Anterior cingulate cortex (tissue), 58 donors: ENCODE measurements at regions not wholly inside any gene's neighbourhood (a gene's known extent, or its start where the extent isn't known, plus 50 kb on each side); places are given as distances from the start of the nearest gene placed in this dataset.

Experiments used
- DNase-seq, 58 donors: peaks; one replicate each; lab custom pipeline; 2025; lab: John Stamatoyannopoulos, UW

GRCh38 chr15:61422773-61423172, 193.7 kb upstream of the RORA start:
- no peak for DNase-seq

- no peak for DNase-seq
Measured at GRCh38 chr15:61421938-61422337, 192.8 kb upstream of the RORA start.

DNA sequence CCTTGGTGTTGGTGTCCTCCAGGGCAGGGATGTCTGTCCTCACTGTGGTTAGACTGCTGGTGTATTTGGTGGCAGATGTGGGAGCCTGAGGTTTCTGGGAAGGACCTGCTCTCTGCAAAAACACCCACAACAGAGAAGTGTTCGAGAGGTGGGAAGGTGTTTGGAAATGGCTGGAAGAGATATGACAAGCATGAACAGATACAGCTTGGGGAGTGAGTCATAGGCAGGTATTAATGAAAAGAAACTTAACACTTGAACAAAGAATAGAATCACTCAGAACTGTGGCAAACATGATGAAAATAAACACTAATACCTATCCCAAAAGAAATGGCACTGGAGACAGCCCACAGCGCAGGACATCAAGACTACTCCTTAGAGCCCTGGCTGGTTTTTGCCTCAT, 192.4 kb upstream of the RORA start:
- no peak for DNase-seq

DNA sequence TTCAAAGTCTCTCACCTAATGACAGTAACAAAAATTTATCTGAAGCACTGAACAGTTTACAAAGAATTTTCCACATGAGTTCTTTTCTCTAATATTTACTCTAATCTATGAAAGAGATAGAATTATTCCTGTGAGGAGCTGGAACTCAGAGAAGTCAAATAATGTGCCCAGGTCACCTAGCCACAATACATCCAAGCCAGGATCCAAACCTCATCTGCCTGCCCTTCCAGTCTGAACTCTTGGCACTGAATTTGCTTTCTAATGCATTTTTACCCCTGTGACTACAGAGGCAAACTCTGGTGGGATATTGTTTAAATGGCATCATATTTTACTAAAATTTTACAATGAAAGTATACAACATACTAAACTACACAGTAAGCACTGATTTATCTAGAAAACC, 191.4 kb upstream of the RORA start:
- no peak for DNase-seq

GRCh38 chr15:61415617-61416120, 186.6 kb upstream of the RORA start:
- no peak for DNase-seq

GRCh38 chr15:61411902-61412510, 182.9 kb upstream of the RORA start:
- DNase-seq, result no peak

- DNase-seq, result no peak
Measured at GRCh38 chr15:61410662-61411061, 181.6 kb upstream of the RORA start.

DNA sequence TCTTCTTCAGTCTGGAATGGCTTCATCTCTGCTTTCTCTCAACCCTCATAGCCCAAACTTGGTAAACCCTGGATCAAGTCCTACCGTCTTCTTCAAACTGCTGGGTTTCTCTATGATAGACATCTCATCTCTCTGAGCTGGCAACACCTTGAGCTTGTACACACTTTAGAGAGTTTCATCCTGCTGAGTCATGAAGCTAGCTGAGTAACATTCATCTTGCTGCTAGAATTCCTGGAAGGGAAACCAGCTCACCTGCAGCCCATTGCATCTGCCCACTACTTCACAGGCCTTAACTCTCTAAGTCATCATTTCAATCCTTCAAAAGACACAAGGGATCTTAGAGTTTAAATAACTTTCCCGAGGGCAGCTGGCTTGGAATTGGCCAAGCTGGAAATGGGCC, 175.5 kb upstream of the RORA start:
- DNase-seq, result no peak

GRCh38 chr15:61403884-61404283, 174.8 kb upstream of the RORA start:
- no peak for DNase-seq

DNA sequence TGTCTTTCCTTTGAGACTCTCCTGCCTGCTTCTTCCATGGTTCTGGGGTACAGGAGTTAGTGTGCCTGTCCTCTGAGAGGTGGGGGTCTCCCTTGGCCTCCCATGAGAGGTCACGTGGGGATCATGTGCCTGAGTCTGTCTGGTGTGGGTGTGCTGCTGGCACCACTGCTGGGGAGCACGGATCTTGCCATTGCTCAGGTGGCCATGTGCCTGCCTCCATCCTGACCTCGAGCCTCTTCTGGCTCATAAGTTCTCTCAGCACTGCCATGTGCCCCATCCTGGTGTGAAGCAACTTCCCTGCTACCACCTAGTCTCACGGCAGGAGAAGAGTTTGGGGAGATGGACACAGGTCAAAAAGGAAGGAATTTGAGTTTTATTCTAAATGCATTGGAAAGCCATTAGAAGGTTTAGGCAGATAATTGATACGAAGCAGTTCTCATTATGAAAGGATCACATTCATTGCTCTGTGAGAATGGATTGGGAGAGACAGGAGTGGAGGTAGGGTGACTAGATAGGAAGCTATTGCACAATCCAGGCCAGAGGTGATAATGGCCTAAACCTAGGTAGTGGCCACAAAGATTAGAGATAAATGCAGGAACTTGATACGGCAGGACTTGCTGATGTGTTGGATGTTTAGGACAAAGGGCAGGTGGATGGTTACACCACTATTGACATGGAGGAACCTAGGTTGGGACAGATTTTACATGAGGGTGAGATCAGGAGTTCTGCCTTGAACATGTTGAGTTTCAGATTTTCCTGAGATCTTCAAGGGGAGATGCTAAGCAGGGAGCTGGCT, 173.0 kb upstream of the RORA start:
- DNase-seq, result no peak

DNA sequence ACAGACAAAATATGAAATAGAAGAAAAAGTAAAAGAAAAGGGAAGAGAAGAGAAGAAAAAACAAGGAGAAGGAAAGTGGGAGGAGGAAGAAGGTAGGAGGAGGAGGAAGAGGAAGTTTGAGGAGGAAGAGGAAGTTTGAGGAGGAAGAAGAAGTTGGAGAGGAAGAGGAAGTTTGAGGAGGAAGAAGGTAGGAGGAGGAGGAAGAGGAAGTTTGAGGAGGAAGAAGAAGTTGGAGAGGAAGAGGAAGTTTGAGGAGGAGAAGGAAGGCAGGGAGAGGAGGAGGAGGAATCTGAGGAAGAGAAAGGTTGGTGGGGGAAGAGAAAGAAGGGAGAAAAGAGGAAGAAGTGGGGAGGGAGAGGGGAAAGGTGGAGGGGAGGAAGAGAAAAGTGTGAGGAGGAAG, 169.2 kb upstream of the RORA start:
- no peak for DNase-seq

- DNase-seq, result no peak
Measured at GRCh38 chr15:61396235-61396919, 167.3 kb upstream of the RORA start.

- DNase-seq, result peak in 3 of 58 donors; percentile 0 to 7 (median 3)
Measured at GRCh38 chr15:61393949-61394348, 164.8 kb upstream of the RORA start.

- DNase-seq, result no peak
Measured at GRCh38 chr15:61393524-61393923, 164.4 kb upstream of the RORA start.

DNA sequence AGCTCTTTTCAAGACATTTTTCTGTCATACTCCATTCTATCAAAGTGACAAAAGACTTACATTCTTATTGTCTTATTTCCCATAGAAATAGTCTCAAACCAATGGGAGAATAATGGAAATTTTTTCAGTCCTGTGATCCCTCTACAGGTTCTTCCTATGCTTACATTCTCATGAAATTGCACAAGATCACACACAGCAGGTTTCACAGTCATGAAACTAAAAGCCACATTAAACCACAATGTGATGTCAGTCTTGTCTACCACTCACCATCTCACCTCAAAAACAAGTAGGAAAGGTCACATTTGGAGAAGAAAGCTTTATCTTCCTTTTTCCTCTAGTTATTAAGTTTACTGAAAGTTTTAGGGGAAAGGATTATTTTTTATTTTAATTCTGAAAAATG, 161.0 kb upstream of the RORA start:
- no peak for DNase-seq

DNA sequence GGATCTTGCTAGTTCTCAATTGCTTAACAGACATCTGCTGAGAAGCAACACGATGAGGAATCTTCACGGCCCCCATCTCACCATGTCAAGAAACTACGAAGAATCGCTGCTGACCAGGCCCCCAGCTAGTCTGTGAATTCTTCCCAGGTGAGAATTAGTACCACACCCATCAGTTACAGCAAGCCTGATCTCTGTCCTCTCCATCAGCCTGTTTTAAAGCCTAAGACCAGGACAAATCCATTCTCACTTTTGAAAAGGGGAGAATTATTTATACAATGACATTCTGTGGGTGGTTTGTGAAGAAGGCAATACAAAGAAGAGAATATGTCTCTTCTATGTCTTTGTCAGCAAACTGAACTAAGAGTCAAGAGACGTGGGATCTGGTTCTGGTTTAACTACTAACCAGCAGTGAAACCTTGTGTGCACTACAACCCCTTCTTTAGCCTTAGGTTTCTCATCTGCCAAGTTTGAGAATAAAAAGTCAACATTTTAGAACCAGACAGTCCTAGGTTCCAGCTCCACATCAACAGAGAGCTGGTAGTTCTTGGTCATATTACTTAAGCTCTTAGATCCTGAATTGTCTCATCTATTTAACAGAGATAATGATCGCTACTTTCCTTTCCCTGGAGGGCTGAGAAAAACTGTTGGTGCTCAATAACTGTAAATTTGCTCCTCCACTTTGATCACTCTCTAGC, 160.4 kb upstream of the RORA start:
- DNase-seq, result no peak

GRCh38 chr15:61387675-61388074, 158.6 kb upstream of the RORA start:
- DNase-seq, result no peak

- no peak for DNase-seq
Measured at GRCh38 chr15:61383421-61383820, 154.3 kb upstream of the RORA start.

DNA sequence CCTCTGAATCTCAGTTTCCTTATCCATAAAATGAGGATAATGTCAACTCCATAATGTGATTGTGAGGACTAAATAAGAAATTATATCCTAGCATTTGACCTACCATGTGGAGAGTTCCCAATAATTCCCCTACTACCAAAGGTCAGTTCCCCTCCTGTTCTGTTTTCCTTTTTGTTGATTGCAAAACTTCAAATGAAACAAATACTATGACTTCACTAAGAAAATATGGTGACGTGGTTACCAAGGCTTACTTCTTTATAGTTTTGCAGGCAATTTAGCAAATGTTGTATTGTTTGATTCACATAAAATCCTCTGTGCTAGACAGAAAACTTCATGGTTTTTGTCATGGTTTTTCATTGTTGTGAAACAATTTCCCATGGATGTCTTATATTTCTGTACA, 153.8 kb upstream of the RORA start:
- DNase-seq, result no peak

DNA sequence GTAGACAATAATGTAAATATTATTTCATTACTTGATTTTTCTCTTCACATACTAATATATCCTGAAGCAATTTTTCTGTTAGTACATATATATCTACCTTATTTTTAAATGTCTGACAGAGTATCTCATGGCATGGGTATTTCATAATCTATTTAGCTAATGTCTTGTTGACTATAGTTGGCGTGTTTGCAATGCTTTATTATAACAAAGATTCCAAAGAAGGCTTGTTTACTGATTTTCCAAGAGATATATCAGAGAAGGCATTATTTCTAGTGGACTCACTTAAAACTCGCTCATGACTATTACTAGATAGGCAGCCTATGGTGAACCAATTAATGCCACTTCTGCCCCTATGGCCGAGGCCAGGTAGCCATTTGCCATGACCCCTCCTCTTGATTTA, 152.4 kb upstream of the RORA start:
- no peak for DNase-seq

- DNase-seq, result no peak
Measured at GRCh38 chr15:61380270-61380669, 151.2 kb upstream of the RORA start.
